OCI-LY7 (cell line): ENCODE measurements at regions not wholly inside any gene's neighbourhood (a gene's known extent, or its start where the extent isn't known, plus 50 kb on each side); places are given as distances from the start of the nearest gene placed in this dataset.

ENCODE experiments used
- EZH2phosphoT487 ChIP-seq: fragments of 200-600 bp; sonication (generic); IDR thresholded peaks from 2 replicates; pipeline ENCODE4 v1.6.1; 2018; ENCODE audit warnings: low read depth, borderline replicate concordance, mild to moderate bottlenecking, mixed run types, antibody characterized with exemption, low read length, moderate library complexity, mixed read lengths
- TF ChIP-seq, protein P1 (sequence below): fragments of 200-600 bp; sonication (generic); conservative IDR thresholded peaks from 2 replicates; pipeline ENCODE4 v1.5.1; 2014; ENCODE audit warnings: mild to moderate bottlenecking, antibody characterized with exemption, low read length, moderate library complexity, mixed read lengths

- TF ChIP-seq, protein P1, sequence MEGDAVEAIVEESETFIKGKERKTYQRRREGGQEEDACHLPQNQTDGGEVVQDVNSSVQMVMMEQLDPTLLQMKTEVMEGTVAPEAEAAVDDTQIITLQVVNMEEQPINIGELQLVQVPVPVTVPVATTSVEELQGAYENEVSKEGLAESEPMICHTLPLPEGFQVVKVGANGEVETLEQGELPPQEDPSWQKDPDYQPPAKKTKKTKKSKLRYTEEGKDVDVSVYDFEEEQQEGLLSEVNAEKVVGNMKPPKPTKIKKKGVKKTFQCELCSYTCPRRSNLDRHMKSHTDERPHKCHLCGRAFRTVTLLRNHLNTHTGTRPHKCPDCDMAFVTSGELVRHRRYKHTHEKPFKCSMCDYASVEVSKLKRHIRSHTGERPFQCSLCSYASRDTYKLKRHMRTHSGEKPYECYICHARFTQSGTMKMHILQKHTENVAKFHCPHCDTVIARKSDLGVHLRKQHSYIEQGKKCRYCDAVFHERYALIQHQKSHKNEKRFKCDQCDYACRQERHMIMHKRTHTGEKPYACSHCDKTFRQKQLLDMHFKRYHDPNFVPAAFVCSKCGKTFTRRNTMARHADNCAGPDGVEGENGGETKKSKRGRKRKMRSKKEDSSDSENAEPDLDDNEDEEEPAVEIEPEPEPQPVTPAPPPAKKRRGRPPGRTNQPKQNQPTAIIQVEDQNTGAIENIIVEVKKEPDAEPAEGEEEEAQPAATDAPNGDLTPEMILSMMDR, result no peak
- TF ChIP-seq EZH2phosphoT487, result no peak
Measured at GRCh38 chr1:228903434-228904071, 168.3 kb downstream of the RHOU start.
